ENCODE measurements at regions not wholly inside any gene's neighbourhood (a gene's known extent, or its start where the extent isn't known, plus 50 kb on each side); places are given as distances from the start of the nearest gene placed in this dataset.

- H2AFZ ChIP-seq (ENCODE audit: low read depth, low read length): no peak overlapping the region
- no peaks in the 10 kb centered on the region for H3K9me2 ChIP-seq (ENCODE audit: insufficient read depth, low read length)
- no peak overlapping the region for H3K27ac ChIP-seq (ENCODE audit: low read length)
- no peak overlapping the region for H3K4me3 ChIP-seq (ENCODE audit: low read length)
- no peaks in the 10 kb centered on the region for H3K9me3 ChIP-seq (ENCODE audit: low read length)
- H3K27me3 ChIP-seq (ENCODE audit: insufficient read depth, low read depth, low read length): no peaks in the 10 kb centered on the region
- TF ChIP-seq REST (IDR thresholded peaks at IDR 0.05; ENCODE audit: borderline replicate concordance): no peak
- no peak for TF ChIP-seq SMC3 (conservative IDR thresholded peaks at IDR 0.05; ENCODE audit: poor library complexity)
- no peak for TF ChIP-seq TAF1 (IDR thresholded peaks at IDR 0.05; ENCODE audit: low read depth)
- no peak for TF ChIP-seq MXI1 (conservative IDR thresholded peaks at IDR 0.05; ENCODE audit: poor library complexity, severe bottlenecking)
- no peak for TF ChIP-seq RAD21 (conservative IDR thresholded peaks at IDR 0.05)
- no peak for TF ChIP-seq POLR2AphosphoS5 (IDR thresholded peaks at IDR 0.05)
- no peak for TF ChIP-seq EP300 (conservative IDR thresholded peaks at IDR 0.05; ENCODE audit: poor library complexity, severe bottlenecking)
- no peak for TF ChIP-seq CTCF (IDR thresholded peaks at IDR 0.05; ENCODE audit: poor library complexity, severe bottlenecking)
- no peak for TF ChIP-seq EZH2 (IDR thresholded peaks at IDR 0.05; ENCODE audit: borderline replicate concordance, insufficient read depth, low read length, poor library complexity, severe bottlenecking)
- H3F3A ChIP-seq (ENCODE audit: insufficient read depth, low read length, poor library complexity, severe bottlenecking): no peaks in the 10 kb centered on the region
- no peaks in the 10 kb centered on the region for H3K79me2 ChIP-seq (replicated peaks; ENCODE audit: insufficient read depth, low read length)
- no peaks in the 10 kb centered on the region for H3K36me3 ChIP-seq (ENCODE audit: insufficient read depth, low read length)
- H3K9ac ChIP-seq (ENCODE audit: low read length): no peak overlapping the region
- H4K20me1 ChIP-seq (ENCODE audit: insufficient read depth): no peaks in the 10 kb centered on the region
- H3K4me2 ChIP-seq (ENCODE audit: low read length): no peak overlapping the region
Observed at GRCh38 chr5:10110228-10110627, 139.5 kb downstream of the ATPSCKMT start.

GRCh38 chr5:10109299-10109698, 140.4 kb downstream of the ATPSCKMT start:
- no peak overlapping the region for H2AFZ ChIP-seq (ENCODE audit: low read depth, low read length)
- no peak overlapping the region for H3K9ac ChIP-seq (ENCODE audit: low read length)
- no peaks in the 10 kb centered on the region for H3K9me3 ChIP-seq (ENCODE audit: low read length)
- H3F3A ChIP-seq (ENCODE audit: insufficient read depth, low read length, poor library complexity, severe bottlenecking): no peaks in the 10 kb centered on the region
- no peaks in the 10 kb centered on the region for H4K20me1 ChIP-seq (ENCODE audit: insufficient read depth)
- no peaks in the 10 kb centered on the region for H3K9me2 ChIP-seq (ENCODE audit: insufficient read depth, low read length)
- no peak overlapping the region for H3K27ac ChIP-seq (ENCODE audit: low read length)
- H3K36me3 ChIP-seq (ENCODE audit: insufficient read depth, low read length): no peaks in the 10 kb centered on the region
- no peak overlapping the region for H3K4me3 ChIP-seq (ENCODE audit: low read length)
- H3K79me2 ChIP-seq (replicated peaks; ENCODE audit: insufficient read depth, low read length): no peaks in the 10 kb centered on the region
- no peaks in the 10 kb centered on the region for H3K27me3 ChIP-seq (ENCODE audit: insufficient read depth, low read depth, low read length)
- no peak overlapping the region for H3K4me2 ChIP-seq (ENCODE audit: low read length)
- TF ChIP-seq CTCF (IDR thresholded peaks at IDR 0.05; ENCODE audit: poor library complexity, severe bottlenecking): no peak
- TF ChIP-seq POLR2AphosphoS5 (IDR thresholded peaks at IDR 0.05): no peak
- no peak for TF ChIP-seq REST (IDR thresholded peaks at IDR 0.05; ENCODE audit: borderline replicate concordance)

Data from neural cell (in vitro differentiated cells).